ENCODE measurements at regions not wholly inside any gene's neighbourhood (a gene's known extent, or its start where the extent isn't known, plus 50 kb on each side); places are given as distances from the start of the nearest gene placed in this dataset.

DNA sequence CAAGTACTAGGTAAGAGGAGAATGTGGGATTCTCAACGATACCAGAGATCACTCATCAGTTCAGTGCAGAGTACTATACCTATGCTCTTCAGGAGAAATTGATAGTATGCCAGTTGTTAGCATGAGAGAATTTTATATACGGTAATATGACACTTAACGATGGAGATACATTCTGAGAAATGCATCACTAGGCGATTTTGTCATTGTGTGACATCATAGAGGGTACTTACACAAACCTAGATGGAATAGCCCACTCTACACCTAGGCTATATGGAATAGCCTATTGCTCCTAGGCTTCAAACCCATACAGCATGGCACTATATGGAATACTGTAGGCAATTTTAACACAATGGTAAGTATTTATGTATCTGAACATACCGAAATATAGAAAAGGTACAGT lies 140.2 kb downstream of the SLIT2 start:
- ChIA-PET POLR2A (no interaction called here), CTCF (ENCODE audit: low intra/inter-chr PET ratio, low total read pairs) (no interaction called here)
- H3K4me2 ChIP-seq (ENCODE audit: low read depth, low read length), result no peak overlapping the region
- H4K20me1 ChIP-seq (ENCODE audit: insufficient read depth, low read length), result no peaks in the 10 kb centered on the region
- H3K36me3 ChIP-seq (replicated peaks in 1 of 2; ENCODE audit: control insufficient read depth in 1 of 2, insufficient read depth in 2 of 2, low read length in 2 of 2), result no peaks in the 10 kb centered on the region
- no peak overlapping the region for H3K4me3 ChIP-seq (replicated peaks in 1 of 3; ENCODE audit: insufficient read depth in 1 of 3, low read depth in 2 of 3, low read length in 3 of 3)
- no peak overlapping the region for H3K27ac ChIP-seq (ENCODE audit: extremely low read length, insufficient read depth, low read length)
- H3K9ac ChIP-seq (ENCODE audit: insufficient read depth, low read depth, low read length), result no peak overlapping the region
- ATAC-seq, result no peak
- 2% methylated on average over 5 of the region's 5 CpGs for WGBS (ENCODE audit: low lambda C conversion rate)
- no peak overlapping the region for H2AFZ ChIP-seq (ENCODE audit: low read length)
- FAIRE-seq, result no peak
- no peaks in the 10 kb centered on the region; a peak in 1 of 5 replicates for H3K27me3 ChIP-seq (ENCODE audit: control insufficient read depth in 1 of 2, insufficient read depth in 2 of 2, low read length in 2 of 2)
- H3K79me2 ChIP-seq (ENCODE audit: insufficient read depth, low read length), result no peaks in the 10 kb centered on the region
- BruUV-seq (replicated peaks), result no TSS peak
- in situ Hi-C loops (cut with HindIII; ENCODE audit: extremely low pct_ligation_motif_present, low pct_unique_long_range_greater_than_20kb) (no loop called here), intact Hi-C loops (cut with micrococcal nuclease; ENCODE audit: unreplicated experiment) (no loop called here)
- no peak for DNase-seq (ENCODE audit: low spot score)
- TF ChIP-seq DMAP1 (CRISPR knock-in tag; IDR thresholded peaks at IDR 0.05), result no peak
- no peak for TF ChIP-seq ZNF619 (CRISPR knock-in tag; IDR thresholded peaks at IDR 0.05)
- TF ChIP-seq ZSCAN29 (CRISPR knock-in tag; conservative IDR thresholded peaks at IDR 0.05), result no peak
- no peak for TF ChIP-seq ZNF30 (CRISPR knock-in tag; IDR thresholded peaks at IDR 0.05)
- no peak for TF ChIP-seq ZNF383 (CRISPR knock-in tag; IDR thresholded peaks at IDR 0.05; ENCODE audit: borderline replicate concordance)
- no peak for TF ChIP-seq ZNF737 (CRISPR knock-in tag; IDR thresholded peaks at IDR 0.05; ENCODE audit: borderline replicate concordance)
- no peak for TF ChIP-seq SRSF9 (IDR thresholded peaks at IDR 0.05; ENCODE audit: borderline replicate concordance, insufficient read depth, low read depth, low read length, poor library complexity, severe bottlenecking)
- TF ChIP-seq ZSCAN22 (CRISPR knock-in tag; IDR thresholded peaks at IDR 0.05), result no peak
- no peak for TF ChIP-seq RBFOX2 (IDR thresholded peaks at IDR 0.05; ENCODE audit: low read depth, low read length)
- no peak for TF ChIP-seq NBN (conservative IDR thresholded peaks at IDR 0.05)
- TF ChIP-seq RARG (CRISPR knock-in tag; IDR thresholded peaks at IDR 0.05; ENCODE audit: low read depth), result no peak
- TF ChIP-seq TP53 (CRISPR knock-in tag; conservative IDR thresholded peaks at IDR 0.05), result no peak
- no peak for TF ChIP-seq NFKB2 (CRISPR knock-in tag; IDR thresholded peaks at IDR 0.05; ENCODE audit: borderline replicate concordance)
- no peak for TF ChIP-seq MAFG (CRISPR knock-in tag; IDR thresholded peaks at IDR 0.05)
- no peaks in the 10 kb centered on the region for H3K9me3 ChIP-seq (ENCODE audit: low read length)
- H3K4me1 ChIP-seq (ENCODE audit: insufficient read depth, low read length), result no peaks in the 10 kb centered on the region
